Endodermal cell (in vitro differentiated cells): ENCODE measurements at regions not wholly inside any gene's neighbourhood (a gene's known extent, or its start where the extent isn't known, plus 50 kb on each side); places are given as distances from the start of the nearest gene placed in this dataset.

Experiments used
- DNase-seq: peaks from one replicate; pipeline ENCODE4 v3.0.0-alpha.2; 2017
- H3K27ac ChIP-seq: 2 replicates; pipeline ENCODE4 v1.5.1; 2013; ENCODE audit warnings: mild to moderate bottlenecking, low read depth, low read length, moderate library complexity
- H3K27me3 ChIP-seq: 2 replicates; pipeline ENCODE4 v1.6.1; 2013; ENCODE audit warnings: mild to moderate bottlenecking, low read length, moderate library complexity; ENCODE audit not compliant: insufficient read depth, control insufficient read depth, poor library complexity, severe bottlenecking
- H3K36me3 ChIP-seq: 2 replicates; pipeline ENCODE4 v1.7.0; 2013; ENCODE audit warnings: mild to moderate bottlenecking, low read length, moderate library complexity; ENCODE audit not compliant: control insufficient read depth, insufficient read depth
- H3K4me1 ChIP-seq: one replicate; pipeline ENCODE4 v1.7.0; 2013; ENCODE audit warnings: low read length; ENCODE audit not compliant: control insufficient read depth, insufficient read depth
- H3K4me3 ChIP-seq: 2 replicates; pipeline ENCODE4 v1.5.1; 2013; ENCODE audit warnings: mild to moderate bottlenecking, low read length, moderate library complexity
- H3K9ac ChIP-seq: 2 replicates; pipeline ENCODE4 v1.6.1; 2013; ENCODE audit warnings: mild to moderate bottlenecking, low read length, moderate library complexity; ENCODE audit not compliant: poor library complexity, severe bottlenecking; ENCODE audit errors: extremely low read depth
- H3K9me3 ChIP-seq: 2 replicates; pipeline ENCODE4 v1.6.1; 2013; ENCODE audit warnings: mild to moderate bottlenecking, low read length, moderate library complexity; ENCODE audit not compliant: control insufficient read depth
- H3K27ac Mint-ChIP-seq: 2 replicates; pipeline ENCODE4 v1.8.0; 2020; ENCODE audit warnings: mixed read lengths
- H3K27me3 Mint-ChIP-seq: 2 replicates; pipeline ENCODE4 v1.8.0; 2021; ENCODE audit warnings: mild to moderate bottlenecking, mixed read lengths; ENCODE audit not compliant: insufficient read depth
- H3K36me3 Mint-ChIP-seq: 2 replicates; pipeline ENCODE4 v1.8.0; 2020; ENCODE audit warnings: low read depth, mixed read lengths
- H3K4me1 Mint-ChIP-seq: 2 replicates; pipeline ENCODE4 v1.8.0; 2020; ENCODE audit warnings: mixed read lengths
- H3K4me3 Mint-ChIP-seq: 2 replicates; pipeline ENCODE4 v1.8.0; 2020; ENCODE audit warnings: mild to moderate bottlenecking, moderate library complexity, mixed read lengths
- H3K9me3 Mint-ChIP-seq: 2 replicates; pipeline ENCODE4 v1.8.0; 2020; ENCODE audit warnings: mild to moderate bottlenecking, mixed read lengths
- CTCF ChIP-seq: fragments of 200-600 bp; sonication (generic); conservative IDR thresholded peaks from 2 replicates; pipeline ENCODE4 v1.5.0; 2021; ENCODE audit warnings: antibody characterized with exemption, mild to moderate bottlenecking
- WGBS, 2 experiments: methylation state at CpG; one replicate each; pipeline versions ENCODE4 v1.1.5 to v1.1.7; 2013; ENCODE audit warnings: missing lambda C conversion rate in 2 of 2, mixed read lengths in 1 of 2; ENCODE audit not compliant: insufficient coverage in 1 of 2, insufficient read length in 1 of 2; 5-methylcytosine and 5-hydroxymethylcytosine counted together

DNA sequence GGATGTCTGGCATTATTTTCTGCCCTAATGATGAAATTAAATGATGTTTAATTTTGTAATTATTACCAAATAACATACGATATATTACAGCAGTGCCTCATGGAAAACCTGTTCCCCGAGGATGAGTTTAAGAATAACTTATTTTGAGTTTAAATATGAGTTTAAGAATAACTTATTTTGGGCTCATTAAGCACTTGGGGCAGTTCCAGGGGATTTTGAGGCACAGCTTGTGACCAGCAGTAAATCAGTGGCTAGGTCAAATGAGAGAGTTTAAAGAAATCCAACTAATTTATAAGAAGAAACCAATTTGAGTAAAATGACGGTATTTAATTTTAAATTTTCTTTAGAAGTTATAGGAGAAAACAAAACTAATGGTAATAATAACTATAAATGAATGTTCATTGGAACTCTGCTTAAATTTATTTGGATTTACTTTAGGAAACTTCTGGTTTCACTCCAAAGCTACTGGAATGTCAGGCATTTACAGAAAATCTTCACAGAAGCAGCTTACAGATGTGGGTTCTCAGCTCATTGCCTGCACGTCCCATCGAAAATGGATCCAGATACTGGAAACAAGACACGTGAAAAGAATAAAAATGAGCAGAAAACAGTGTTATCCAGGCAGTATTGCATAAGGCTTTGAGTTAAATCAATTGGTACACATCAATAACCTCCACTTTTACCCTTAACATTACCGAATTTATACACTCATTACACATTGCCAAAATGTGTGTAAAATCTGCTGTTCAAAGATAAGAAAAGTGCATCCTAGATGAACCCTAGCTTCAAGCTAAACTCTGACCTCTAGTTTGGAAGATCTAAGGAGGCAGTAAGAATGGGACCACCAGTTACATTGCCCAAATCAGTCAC, 784.5 kb upstream of the IGFBP3 start:
- WGBS, 2 experiments = 92 to 95% methylated on average over 4 to 6 of the region's 7 CpGs
- H3K36me3 ChIP-seq = no peaks in the 10 kb centered on the region
- peaks cover 4% of the 10 kb centered on the region for H3K9me3 Mint-ChIP-seq
- no peaks in the 10 kb centered on the region for H3K27me3 Mint-ChIP-seq
- TF ChIP-seq CTCF = no peak
- H3K4me1 ChIP-seq = no peaks in the 10 kb centered on the region
- H3K27ac Mint-ChIP-seq = no peak overlapping the region
- H3K4me3 Mint-ChIP-seq = no peak overlapping the region
- no peaks in the 10 kb centered on the region for H3K4me1 Mint-ChIP-seq
- no peaks in the 10 kb centered on the region for H3K36me3 Mint-ChIP-seq
- DNase-seq = no peak
- no peak overlapping the region for H3K27ac ChIP-seq
- no peak overlapping the region for H3K9ac ChIP-seq
- peaks cover 4% of the 10 kb centered on the region for H3K9me3 ChIP-seq
- H3K4me3 ChIP-seq = no peak overlapping the region
- H3K27me3 ChIP-seq = no peaks in the 10 kb centered on the region

DNA sequence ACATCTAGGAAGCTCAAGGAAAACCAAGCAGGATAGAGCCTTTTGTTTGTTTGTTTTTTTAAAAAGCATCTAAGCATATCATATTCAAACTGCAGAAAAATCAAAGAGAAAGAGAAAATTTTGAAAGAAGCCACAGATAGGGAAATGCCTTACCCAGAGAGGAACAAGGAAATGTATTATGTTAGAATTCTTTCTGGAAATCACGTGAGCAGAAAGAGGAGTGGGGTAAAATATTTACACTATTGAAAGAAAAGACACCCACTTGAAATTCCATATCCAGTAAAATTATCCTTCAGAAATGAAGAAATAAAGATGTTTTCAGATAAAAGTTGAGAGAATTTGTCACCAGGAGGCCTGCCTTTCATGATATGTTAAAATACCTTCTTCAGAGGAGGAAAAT, 775.7 kb upstream of the IGFBP3 start:
- 50% methylated on average over 1 of the region's 1 CpG; no CpG with 5 or more reads in 1 of the 2 experiments for WGBS, 2 experiments
- TF ChIP-seq CTCF = no peak
- H3K27ac ChIP-seq = no peak overlapping the region
- H3K4me3 Mint-ChIP-seq = no peak overlapping the region
- H3K36me3 ChIP-seq = no peaks in the 10 kb centered on the region
- H3K4me3 ChIP-seq = no peak overlapping the region
- no peak overlapping the region for H3K27ac Mint-ChIP-seq
- no peaks in the 10 kb centered on the region for H3K27me3 ChIP-seq
- H3K9ac ChIP-seq = no peak overlapping the region
- H3K27me3 Mint-ChIP-seq = no peaks in the 10 kb centered on the region
- no peaks in the 10 kb centered on the region for H3K4me1 Mint-ChIP-seq
- H3K36me3 Mint-ChIP-seq = no peaks in the 10 kb centered on the region
- DNase-seq = no peak
- H3K4me1 ChIP-seq = no peaks in the 10 kb centered on the region
- H3K9me3 ChIP-seq = peaks cover 5% of the 10 kb centered on the region
- no peaks in the 10 kb centered on the region for H3K9me3 Mint-ChIP-seq

GRCh38 chr7:46695051-46695708, 774.1 kb upstream of the IGFBP3 start:
- H3K9me3 Mint-ChIP-seq = no peaks in the 10 kb centered on the region
- H3K36me3 Mint-ChIP-seq = no peaks in the 10 kb centered on the region
- H3K4me3 Mint-ChIP-seq = no peak overlapping the region
- Histone ChIP-seq H3K27me3 (no peaks in the 10 kb centered on the region), H3K4me3 (no peak overlapping the region), H3K4me1 (no peaks in the 10 kb centered on the region), H3K9ac (no peak overlapping the region), H3K9me3 (peaks cover 5% of the 10 kb centered on the region), H3K36me3 (no peaks in the 10 kb centered on the region), H3K27ac (no peak overlapping the region)
- no peaks in the 10 kb centered on the region for H3K4me1 Mint-ChIP-seq
- no peak for DNase-seq
- 80 to 83% methylated on average over 3 of the region's 3 CpGs for WGBS, 2 experiments
- no peaks in the 10 kb centered on the region for H3K27me3 Mint-ChIP-seq
- TF ChIP-seq CTCF = peak; percentile 57
- H3K27ac Mint-ChIP-seq = no peak overlapping the region
